HG02885 (cell line): ENCODE measurements at regions not wholly inside any gene's neighbourhood (a gene's known extent, or its start where the extent isn't known, plus 50 kb on each side); places are given as distances from the start of the nearest gene placed in this dataset.
A peak's percentile ranks its signal among the peaks of the same experiment; 100 is the strongest.

Source experiments
- ATAC-seq: cut with Tn5 transposase; IDR thresholded peaks from one replicate; pipeline ENCODE4 v1.9.1; 2021; ENCODE audit warnings: mild to moderate bottlenecking; ENCODE audit not compliant: unreplicated experiment, poor library complexity

DNA sequence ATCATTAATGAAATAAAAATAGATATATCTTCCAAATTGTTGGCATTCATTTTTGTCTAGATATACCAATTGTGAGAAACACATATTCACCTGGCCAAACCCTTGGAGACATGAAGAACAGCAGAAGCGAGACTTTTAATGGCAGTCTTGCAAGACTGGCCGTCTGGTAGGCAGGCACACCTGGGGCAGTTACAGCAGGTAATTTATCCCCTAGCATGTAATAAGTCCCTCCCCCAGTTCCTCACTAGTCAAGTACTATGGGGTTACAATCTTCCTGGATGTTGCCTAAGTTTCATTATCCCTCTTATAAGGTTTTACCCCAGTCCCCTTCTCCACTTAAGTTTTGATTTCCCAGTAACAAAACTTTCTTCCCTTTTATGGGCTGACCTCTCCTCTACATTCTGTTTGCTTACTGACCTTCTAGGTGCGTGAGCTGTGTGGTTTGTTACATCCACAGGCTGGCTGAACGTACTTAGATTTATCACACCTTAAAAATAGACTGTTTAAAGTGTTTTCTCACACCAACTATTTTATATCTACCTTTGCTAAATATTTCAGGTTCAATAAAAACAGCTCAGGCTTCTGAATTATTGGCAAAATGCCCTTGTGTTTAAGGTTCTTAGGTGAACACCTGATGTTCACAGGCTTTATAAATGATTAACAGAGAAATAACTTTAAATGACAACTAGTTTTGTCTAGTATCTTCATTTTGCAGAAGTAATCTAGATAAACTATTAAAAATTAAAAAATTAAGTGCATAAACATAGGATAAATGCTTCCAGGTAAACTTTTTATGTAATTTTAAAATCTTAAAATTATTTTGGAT, 365.0 kb upstream of the TFPI start:
- no peak for ATAC-seq

DNA sequence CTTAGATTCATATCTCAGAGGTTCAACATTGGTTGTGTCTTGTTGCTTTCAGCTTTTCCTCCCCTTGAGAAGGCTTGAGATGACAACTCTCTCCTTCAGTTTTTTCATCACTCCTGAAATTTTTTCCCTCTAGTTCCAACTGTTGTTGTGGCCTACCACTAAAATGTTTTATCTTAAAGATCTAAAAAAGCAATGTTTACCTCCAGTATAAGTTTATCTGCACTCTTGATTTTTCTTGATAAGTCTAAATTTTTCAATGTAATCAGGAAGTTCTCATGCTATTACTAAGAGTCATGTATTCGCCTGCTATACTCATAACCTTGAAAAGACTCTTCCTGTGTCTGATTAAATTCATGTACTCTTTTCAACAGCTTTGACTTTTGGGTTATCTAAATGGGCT, 366.3 kb upstream of the TFPI start:
- ATAC-seq = no peak

DNA sequence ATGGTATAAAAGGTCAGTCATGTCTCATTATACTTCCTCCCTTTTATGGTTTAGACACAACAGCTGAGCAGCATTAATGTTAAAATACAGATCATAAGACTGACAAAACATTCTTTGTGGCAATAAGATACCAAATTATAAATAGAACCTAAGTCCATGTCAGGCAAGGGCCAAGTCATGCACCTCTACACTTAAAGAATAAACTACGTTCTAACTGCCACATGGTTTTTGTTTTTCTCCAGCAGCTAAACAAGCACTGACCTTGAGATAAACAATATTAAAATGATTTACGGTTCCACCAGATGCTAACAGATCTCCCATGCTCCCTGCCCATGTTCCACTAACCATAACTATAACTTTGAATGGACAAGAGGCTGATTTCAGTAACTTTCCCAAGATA, 368.6 kb upstream of the TFPI start:
- ATAC-seq = no peak

DNA sequence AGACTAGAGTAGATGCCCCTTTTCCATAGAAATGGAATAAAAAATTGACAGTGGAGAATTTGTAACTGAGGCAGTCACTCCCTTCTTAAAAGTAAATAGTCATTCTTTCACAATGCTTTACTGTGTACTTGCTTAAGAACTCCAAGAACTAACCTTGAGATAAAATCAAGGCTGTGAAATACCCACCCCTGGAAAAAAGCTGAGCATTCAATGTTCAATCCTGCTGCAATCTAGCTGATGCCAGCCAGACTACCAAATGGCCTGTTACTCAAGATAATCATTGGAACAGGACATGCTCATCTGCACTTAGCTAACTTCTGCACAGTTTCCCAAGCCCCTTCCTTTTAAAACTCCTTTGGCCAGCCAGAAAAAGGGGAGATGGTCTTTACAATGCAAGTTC, 367.4 kb upstream of the GULP1 start:
- ATAC-seq = no peak

DNA sequence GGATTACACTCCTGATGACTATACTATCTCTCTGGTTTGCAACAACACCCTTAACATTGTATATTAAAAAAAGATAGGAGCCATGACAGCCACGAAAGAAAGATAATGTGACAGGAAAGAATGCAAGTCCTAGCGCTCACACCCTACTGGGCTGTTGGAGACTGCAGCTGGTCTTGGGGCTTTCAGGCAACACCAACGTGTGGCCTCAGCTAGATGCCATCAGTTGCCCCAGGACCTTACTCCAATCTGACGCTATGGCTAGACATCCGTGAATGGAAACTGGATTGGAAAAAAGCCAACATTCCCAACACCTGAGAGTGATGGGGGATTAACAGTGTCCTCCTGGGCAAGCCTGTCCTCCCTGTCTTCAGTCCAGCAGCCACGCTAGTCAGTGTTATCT, 357.4 kb upstream of the GULP1 start:
- no peak for ATAC-seq

DNA sequence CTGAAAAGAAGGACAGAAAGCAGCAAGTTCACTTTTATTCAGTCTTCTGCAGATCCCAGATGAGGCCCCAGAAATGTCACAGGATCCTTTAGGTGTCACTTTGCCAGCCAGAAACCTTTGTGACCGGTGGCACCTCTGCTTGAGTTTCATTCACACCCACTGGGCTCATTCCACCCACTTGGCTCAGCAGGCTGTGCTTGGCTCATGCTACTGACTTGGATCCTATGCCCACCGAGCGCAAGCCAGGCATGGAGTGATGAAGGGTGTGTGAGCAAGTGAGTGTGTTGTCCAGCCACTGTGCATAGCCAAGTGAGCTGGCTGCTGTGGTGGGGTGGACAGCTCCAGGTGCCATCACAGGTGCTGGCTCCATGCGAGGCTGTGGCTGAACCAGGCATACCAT, 357.0 kb upstream of the GULP1 start:
- no peak for ATAC-seq

DNA sequence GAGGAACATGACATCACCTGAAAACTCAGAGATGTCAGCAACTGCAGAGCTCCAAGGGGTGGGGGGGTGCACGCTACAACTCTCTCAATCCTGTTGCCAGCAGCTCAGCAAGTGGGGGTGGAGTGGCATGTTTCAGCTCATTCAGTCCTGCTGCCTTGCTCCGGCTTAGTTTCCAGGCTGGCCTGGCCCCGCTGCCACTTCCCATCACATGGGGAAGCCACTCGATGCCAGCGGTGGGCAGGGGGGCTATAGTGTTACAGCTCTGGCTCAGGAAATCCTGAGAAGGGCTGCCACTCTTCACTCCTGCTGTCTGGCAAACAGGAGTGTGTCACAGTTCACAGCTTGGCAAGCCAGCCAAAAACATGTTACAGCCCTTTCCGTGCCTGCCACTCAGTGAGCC, 356.5 kb upstream of the GULP1 start:
- ATAC-seq = no peak

DNA sequence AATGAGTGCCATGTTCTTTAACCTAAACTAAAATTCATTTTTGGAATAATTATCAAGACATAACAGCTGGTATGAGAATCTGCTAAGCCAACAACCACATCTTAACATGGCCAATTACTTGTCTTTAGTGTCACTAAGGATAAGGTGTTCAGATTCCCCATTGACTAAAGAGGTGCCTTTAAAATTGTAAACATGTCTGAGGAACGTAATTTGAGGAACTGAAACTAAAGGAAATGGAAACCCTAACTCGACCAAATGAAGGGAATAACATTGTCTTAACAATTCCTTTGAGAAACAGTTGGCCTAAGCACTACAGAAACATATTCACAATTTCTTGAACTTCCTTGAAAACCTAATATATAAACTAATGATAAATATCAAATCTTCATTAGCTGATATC, 355.4 kb upstream of the GULP1 start:
- ATAC-seq = no peak

DNA sequence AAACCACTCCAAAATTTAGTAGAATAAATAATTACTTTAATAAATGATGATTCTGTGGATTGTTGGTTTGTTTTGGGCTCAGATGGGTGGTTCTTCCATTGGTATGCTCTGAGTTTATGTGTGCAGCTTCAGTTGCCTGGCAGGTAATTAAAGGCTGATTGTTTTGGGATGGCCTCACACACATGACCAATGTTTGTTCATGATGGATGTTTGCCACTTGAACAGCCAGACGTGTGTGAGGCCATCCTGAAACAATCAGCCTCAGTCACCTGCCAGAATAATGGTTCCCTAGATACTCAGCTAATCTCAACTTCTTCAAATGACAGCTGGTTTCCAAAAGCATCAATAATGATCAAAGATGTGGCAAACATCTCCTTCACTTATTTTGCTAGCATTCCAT, 352.5 kb upstream of the GULP1 start:
- no peak for ATAC-seq

DNA sequence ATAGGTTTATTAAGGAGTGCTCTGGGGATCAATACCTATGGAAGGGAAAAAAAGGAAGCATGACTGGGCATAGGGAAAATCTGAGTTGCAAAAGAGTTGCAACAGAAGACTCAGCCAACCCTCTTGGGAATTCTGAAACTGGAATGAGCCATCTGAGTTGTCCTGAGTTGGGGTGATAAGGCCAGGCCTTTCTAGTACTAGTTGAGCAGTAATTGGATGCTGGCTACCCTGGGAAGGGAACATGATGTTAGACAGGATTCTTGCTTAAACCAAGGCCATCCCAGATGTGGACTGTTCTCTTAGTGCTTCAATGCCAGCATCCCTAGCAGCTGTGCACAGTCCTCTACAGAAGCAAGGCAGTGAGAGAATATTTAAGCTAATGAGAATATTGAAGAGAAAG, 348.8 kb upstream of the GULP1 start:
- ATAC-seq = no peak

DNA sequence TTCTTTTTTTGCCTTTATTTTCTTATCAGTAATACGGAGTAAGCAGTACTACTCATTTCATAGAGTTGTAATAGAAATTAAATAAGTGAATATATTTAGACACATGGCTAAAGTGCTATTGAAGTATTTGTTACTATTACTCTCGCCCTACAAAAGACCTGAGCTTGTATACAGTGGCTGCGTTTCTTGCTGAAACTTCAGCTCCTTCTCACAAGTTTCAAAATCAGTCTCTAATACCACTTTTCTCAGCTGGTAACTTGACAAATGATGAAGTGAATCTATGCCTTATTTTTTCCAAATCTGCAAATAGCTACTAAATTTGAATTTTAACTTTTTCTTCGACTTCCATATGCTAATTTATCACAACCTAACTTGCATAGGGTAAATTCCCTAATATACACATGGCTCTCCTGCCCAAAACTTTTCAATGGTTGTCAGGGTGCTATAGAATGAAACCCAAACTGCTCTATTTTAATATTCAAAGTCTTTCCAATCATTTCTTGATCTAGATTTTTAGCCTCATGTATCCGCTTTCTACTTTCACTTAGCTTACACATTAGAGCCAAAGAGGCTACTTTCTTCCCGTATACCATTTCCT, 347.8 kb upstream of the GULP1 start:
- ATAC-seq = peak; percentile 71

DNA sequence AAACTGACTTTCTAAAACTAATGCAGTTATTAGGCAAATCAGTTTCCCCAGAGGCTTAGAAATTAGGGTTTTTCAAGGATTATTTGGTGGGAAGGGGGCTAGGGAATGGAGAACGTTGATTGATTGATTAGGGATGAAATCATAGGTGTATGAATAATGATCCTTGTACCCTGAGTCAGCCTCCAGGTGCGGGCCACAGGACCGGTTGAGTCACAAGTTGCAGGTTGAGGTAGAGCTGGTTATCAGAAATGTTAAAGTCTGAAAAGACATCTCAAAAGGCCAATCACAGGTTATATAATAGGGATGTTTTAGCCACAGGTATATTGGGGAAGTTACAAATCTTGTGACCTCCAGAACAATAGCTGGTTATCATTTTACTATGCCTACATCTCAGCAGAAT, 341.8 kb upstream of the GULP1 start:
- ATAC-seq = peak; percentile 58

DNA sequence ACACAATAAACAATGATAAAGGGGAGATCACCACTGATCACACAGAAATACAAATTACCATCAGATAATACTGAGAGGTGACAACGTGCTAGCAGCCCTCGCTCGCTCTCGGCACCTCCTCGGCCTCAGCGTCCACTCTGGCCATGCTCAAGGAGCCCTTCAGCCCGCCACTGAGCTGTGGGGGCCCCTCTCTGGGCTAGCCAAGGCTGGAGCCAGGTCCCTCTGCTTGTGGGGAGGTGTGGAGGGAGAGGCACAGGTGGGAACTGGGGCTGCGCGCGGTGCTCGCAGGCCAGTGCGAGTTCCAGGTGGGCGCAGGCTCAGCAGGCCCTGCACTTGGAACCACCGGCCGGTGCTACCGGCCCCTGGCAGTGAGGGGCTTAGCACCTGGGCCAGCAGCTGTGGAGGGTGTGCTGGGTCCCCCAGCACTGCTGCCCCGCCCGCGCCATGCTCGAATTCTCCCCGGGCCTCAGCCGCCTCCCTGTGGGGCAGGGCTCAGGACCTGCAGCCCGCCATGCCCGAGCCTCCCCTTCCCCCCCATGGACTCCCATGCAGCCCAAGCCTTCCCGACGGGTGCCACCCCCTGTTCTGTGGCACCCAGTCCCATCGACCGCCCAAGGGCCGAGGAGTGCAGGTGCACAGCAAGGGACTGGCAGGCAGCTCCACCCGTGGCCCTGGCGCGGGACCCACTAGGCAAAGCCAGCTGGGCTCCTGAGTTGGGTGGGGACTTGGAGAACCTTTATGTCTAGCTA, 340.0 kb upstream of the GULP1 start:
- ATAC-seq = no peak

DNA sequence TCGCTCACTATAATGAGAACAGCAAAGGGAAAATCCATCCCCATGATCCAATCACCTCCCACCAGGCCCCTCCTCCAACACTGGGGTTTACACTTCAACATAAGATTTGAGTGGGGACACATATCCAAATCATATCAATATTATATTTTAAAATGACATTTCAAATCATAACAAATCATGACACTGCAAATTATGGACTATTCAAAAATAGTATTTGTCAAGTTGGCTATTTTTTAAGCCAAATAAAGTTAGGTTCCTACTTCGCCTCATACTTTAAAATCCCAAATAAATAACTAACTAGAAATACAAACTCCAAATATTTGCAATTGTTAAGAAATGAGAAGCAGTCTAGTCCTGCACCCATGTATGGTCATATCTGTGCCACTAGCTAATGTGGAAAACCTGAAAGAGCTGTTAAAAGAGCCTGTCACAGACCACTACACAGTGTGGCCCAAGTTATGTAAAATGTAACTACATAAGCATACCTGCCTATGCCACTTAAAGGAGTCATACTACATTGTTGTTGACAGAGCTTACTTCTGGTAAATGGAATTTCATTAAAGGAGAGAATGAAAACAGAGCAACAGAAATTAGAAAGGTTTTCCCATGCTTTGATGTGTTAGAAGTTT, 334.7 kb upstream of the GULP1 start:
- ATAC-seq = no peak

DNA sequence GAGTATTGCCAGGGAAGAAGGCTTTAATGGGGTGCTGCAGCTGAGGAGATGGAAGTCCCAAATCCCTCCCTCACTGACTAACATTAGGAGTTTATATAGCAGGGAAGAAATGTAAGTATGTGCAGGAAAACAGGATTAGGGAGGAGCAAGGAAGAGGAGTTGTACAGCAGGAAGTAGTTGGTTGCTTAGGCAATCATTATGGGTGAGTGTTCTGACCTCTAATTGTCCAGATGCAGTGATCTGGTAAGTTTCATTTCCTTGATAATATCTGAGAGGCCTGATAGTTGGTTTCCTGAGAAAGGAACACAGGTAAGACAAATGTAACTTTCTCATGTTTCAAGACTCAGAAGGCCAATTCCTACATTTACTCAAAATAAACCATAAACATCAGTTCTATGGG, 331.9 kb upstream of the GULP1 start:
- ATAC-seq = no peak

DNA sequence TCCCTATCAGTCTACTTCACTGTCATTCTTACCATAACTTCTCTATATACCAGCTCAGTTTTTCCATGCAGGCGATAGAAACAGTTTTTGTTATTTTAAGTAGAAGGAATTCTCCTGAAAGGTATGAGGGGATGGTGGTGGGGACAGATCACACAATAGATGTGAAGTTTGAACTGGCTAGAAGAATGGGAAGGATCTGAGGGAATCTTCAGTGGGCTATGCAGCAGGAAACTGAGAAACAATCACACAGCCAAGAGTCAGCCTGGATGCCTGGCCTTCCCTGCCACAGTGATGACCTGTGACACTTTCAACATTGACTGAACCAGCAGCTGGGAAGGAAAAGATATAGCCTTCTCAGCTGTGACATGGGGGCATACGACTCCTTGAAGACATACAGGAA, 329.1 kb upstream of the GULP1 start:
- no peak for ATAC-seq

DNA sequence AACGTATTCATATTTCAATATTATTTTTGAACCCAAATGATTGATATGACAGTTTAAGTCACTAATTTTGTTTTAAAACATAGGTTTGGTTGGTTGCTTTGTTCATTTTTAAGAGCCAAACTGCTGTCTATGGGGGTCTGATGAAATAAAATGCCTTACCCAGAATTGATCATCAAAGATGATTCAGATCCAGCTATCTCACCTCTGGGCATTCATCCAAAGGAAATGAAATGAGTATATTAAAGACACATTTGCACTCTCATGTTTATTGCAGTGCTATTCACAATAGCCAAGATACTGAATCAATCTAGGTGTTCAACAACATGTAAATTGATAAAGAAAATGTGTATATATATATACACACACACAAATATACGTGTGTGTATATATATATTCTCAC, 326.9 kb upstream of the GULP1 start:
- ATAC-seq = no peak

DNA sequence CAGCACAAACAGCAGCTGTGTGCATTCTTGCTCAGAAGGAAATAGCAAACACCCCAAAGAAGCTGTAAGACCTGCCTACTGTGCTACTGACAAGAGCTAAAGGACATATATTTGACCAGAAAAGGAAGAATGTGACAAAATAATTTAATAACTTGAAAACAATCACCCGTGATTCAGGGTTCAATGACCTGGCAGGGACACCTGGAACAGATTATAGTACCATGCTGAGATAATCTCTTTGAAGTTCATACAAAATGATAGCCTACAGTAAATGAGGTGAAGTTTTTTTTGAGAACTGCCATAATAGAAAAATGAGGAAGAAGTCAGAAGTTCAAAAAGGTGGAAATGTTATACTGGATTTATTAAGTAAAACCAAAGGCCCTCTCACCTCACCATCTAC, 324.8 kb upstream of the GULP1 start:
- no peak for ATAC-seq

DNA sequence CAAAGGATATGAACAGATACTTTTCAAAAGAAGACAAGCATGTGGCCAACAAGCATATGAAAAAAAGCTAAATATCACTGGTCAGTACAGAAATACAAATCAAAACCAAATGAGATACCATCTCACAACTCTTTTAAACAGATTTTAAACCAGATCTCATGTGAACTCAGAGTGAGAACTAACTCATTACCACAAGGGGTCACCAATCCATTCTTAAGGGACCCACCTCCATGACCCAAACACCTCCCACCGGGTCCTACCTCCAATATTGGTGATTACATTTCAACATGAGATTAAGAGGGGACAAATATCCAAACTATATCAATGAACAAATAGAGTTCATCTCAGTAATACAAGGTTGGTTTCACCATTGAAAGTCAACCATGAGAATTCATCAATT, 319.8 kb upstream of the GULP1 start:
- ATAC-seq = no peak

DNA sequence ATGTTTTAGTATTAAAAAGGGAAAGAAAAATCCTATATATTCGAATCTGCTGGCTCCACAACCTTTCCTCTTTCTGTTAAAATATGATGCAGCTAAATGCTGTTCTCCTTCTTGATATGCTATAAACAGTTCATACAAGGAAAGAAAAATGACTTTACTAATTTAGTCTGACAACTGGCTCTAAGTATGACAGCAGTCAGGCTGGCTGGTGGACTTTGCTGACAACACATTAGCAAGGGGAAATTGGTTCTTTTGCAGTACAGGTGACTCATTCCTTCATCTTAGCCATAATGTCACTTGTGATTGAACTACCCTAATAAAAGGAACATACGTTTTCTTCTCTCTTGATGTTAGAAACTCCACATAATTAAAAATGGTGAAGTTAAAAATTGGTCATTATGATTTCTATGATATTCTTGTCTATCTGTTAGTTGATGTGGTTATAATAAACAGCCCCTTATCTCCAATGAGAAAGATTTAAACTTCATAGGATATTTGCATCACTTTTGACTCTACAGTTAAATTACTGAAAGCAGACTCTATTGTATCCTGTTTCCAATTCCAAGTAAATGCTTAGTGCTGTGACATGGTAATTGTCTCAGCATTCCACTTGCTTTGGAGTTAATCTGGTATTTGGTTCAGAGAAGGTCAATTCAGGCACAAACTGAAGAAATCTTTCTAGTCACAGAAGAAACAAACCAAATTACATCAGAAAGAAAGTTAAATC, 315.3 kb upstream of the GULP1 start:
- ATAC-seq = no peak

DNA sequence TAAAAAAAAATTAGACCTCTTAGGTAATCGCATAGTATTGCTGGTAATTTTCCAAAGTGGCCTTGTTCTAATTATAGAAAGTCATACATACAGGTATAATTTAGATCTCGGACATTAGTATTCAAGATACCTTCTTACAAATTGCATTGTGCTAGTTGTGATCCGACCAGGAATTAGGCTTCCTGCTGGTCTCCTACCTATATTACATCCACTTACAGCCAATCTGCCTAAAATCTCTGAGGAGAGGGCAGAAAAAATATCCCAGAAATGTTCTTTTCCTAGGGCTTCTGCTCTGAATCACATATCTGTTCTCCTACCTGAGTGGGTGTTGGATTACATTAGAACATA, 314.7 kb upstream of the GULP1 start:
- no peak for ATAC-seq
